Trophoblast cell (in vitro differentiated cells and primary cell): ENCODE measurements at regions not wholly inside any gene's neighbourhood (a gene's known extent, or its start where the extent isn't known, plus 50 kb on each side); places are given as distances from the start of the nearest gene placed in this dataset.

ENCODE experiments used
- DNase-seq, 2 donors: peaks; one replicate each; pipeline ENCODE4 v3.0.0-alpha.2; 2016
- H2AFZ ChIP-seq: 2 replicates; pipeline ENCODE4 v1.6.1; 2013; ENCODE audit warnings: low read length, moderate library complexity, mild to moderate bottlenecking; ENCODE audit not compliant: insufficient read depth, poor library complexity
- H2AK5ac ChIP-seq: 2 replicates; pipeline ENCODE4 v1.6.1; 2013; ENCODE audit warnings: mild to moderate bottlenecking, low read length
- H2BK120ac ChIP-seq: 2 replicates; pipeline ENCODE4 v1.6.1; 2013; ENCODE audit warnings: low read length, mild to moderate bottlenecking, moderate library complexity; ENCODE audit not compliant: insufficient read depth, poor library complexity
- H2BK12ac ChIP-seq: 2 replicates; pipeline ENCODE4 v1.6.1; 2013; ENCODE audit warnings: mild to moderate bottlenecking, low read length, moderate library complexity
- H2BK5ac ChIP-seq: 2 replicates; pipeline ENCODE4 v1.6.1; 2013; ENCODE audit warnings: low read length, low read depth, moderate library complexity, mild to moderate bottlenecking; ENCODE audit not compliant: poor library complexity
- H3K14ac ChIP-seq: 2 replicates; pipeline ENCODE4 v1.6.1; 2013; ENCODE audit warnings: mild to moderate bottlenecking, low read length
- H3K18ac ChIP-seq: 2 replicates; pipeline ENCODE4 v1.6.1; 2013; ENCODE audit warnings: mild to moderate bottlenecking, low read length
- H3K23ac ChIP-seq: 2 replicates; pipeline ENCODE4 v1.6.1; 2013; ENCODE audit warnings: low read length
- H3K27ac ChIP-seq: 2 replicates; pipeline ENCODE4 v1.5.1; 2013; ENCODE audit warnings: low read depth, mild to moderate bottlenecking, inconsistent platforms, low read length, moderate library complexity
- H3K27me3 ChIP-seq: 2 replicates; pipeline ENCODE4 v1.6.1; 2013; ENCODE audit warnings: inconsistent platforms, mild to moderate bottlenecking, low read length, moderate library complexity; ENCODE audit not compliant: insufficient read depth
- H3K36me3 ChIP-seq, 2 experiments: 1 replicate in 1 of 2; 2 replicates in 1 of 2; pipeline ENCODE4 v1.6.1; 2013; ENCODE audit warnings: low read length in 2 of 2, mild to moderate bottlenecking in 2 of 2, moderate library complexity in 1 of 2; ENCODE audit not compliant: insufficient read depth in 2 of 2, control insufficient read depth in 1 of 2
- H3K4ac ChIP-seq: 2 replicates; pipeline ENCODE4 v1.6.1; 2013; ENCODE audit warnings: low read depth, mild to moderate bottlenecking, low read length, moderate library complexity
- H3K4me1 ChIP-seq, 2 experiments: 1 replicate in 1 of 2; 2 replicates in 1 of 2; pipeline ENCODE4 v1.6.1; 2013; ENCODE audit warnings: low read length in 2 of 2, mild to moderate bottlenecking in 2 of 2, moderate library complexity in 1 of 2; ENCODE audit not compliant: insufficient read depth in 2 of 2, control insufficient read depth in 1 of 2
- H3K4me2 ChIP-seq: 2 replicates; pipeline ENCODE4 v1.6.1; 2013; ENCODE audit warnings: inconsistent platforms, mild to moderate bottlenecking, low read length, moderate library complexity
- H3K4me3 ChIP-seq: 2 replicates; pipeline ENCODE4 v1.5.1; 2013; ENCODE audit warnings: mild to moderate bottlenecking, low read depth, low read length, inconsistent platforms
- H3K79me1 ChIP-seq: one replicate; pipeline ENCODE4 v1.6.1; 2013; ENCODE audit warnings: low read length
- H3K79me2 ChIP-seq: 2 replicates; pipeline ENCODE4 v1.6.1; 2013; ENCODE audit warnings: low read length, mild to moderate bottlenecking; ENCODE audit not compliant: control insufficient read depth, insufficient read depth, poor library complexity
- H3K9ac ChIP-seq: 2 replicates; pipeline ENCODE4 v1.6.1; 2013; ENCODE audit warnings: mild to moderate bottlenecking, low read length
- H3K9me3 ChIP-seq: 2 replicates; pipeline ENCODE4 v1.6.1; 2013; ENCODE audit warnings: low read depth, mild to moderate bottlenecking, control low read depth, inconsistent platforms, low read length; ENCODE audit not compliant: insufficient read depth
- H4K12ac ChIP-seq: 2 replicates; pipeline ENCODE4 v1.6.1; 2013; ENCODE audit warnings: low read depth, mild to moderate bottlenecking, low read length, moderate library complexity
- H4K8ac ChIP-seq: 2 replicates; pipeline ENCODE4 v1.6.1; 2013; ENCODE audit warnings: low read depth, mild to moderate bottlenecking, low read length, moderate library complexity
- H4K91ac ChIP-seq: one replicate; pipeline ENCODE4 v1.6.1; 2013; ENCODE audit warnings: low read depth, mild to moderate bottlenecking, low read length, moderate library complexity
- WGBS: extraction: QIAGEN DNeasy Blood & Tissue Kit; methylation state at CpG from one replicate; pipeline ENCODE4 v1.1.7; 2013; ENCODE audit warnings: missing lambda C conversion rate; ENCODE audit not compliant: insufficient read length, insufficient coverage; ENCODE audit errors: extremely low coverage; 5-methylcytosine and 5-hydroxymethylcytosine counted together

GRCh38 chr20:62535282-62535811, 59.6 kb upstream of the GATA5 start:
- Histone ChIP-seq H2BK5ac (no peak overlapping the region), H3K4me2 (no peak overlapping the region), H3K14ac (no peak overlapping the region), H3K36me3 (no peaks in the 10 kb centered on the region), H4K12ac (no peak overlapping the region), H4K8ac (no peak overlapping the region), H2AFZ (no peak overlapping the region), H3K4me3 (no peak overlapping the region), H3K27ac (no peak overlapping the region), H3K23ac (no peak overlapping the region), H3K4ac (no peak overlapping the region), H3K27me3 (no peaks in the 10 kb centered on the region), H2BK12ac (no peak overlapping the region), H3K18ac (no peak overlapping the region), H3K4me1 (no peaks in the 10 kb centered on the region), H2AK5ac (no peak overlapping the region), H3K79me1 (no peaks in the 10 kb centered on the region), H3K9me3 (peaks cover 4% of the 10 kb centered on the region), H2BK120ac (no peak overlapping the region), H3K9ac (no peak overlapping the region), H3K79me2 (no peaks in the 10 kb centered on the region), H4K91ac (no peak overlapping the region)
- WGBS = no CpG with 5 or more reads among the region's 11 CpGs
- no peak for DNase-seq

- H3K27me3 ChIP-seq = no peaks in the 10 kb centered on the region
- H2BK12ac ChIP-seq = no peak overlapping the region
These were observed 60.2 kb upstream of the GATA5 start for GRCh38 chr20:62535964-62536363.

GRCh38 chr20:62536871-62537401, 61.1 kb upstream of the GATA5 start:
- Histone ChIP-seq H3K9me3 (peaks cover 4% of the 10 kb centered on the region), H3K79me1 (no peaks in the 10 kb centered on the region), H2BK120ac (no peak overlapping the region), H3K27me3 (no peaks in the 10 kb centered on the region), H3K4me3 (no peak overlapping the region), H2BK5ac (no peak overlapping the region), H2AFZ (no peak overlapping the region), H3K14ac (no peak overlapping the region), H3K23ac (no peak overlapping the region), H3K4me1 (no peaks in the 10 kb centered on the region), H2AK5ac (no peak overlapping the region), H3K9ac (no peak overlapping the region), H4K12ac (no peak overlapping the region), H4K91ac (no peak overlapping the region), H3K4ac (no peak overlapping the region), H3K18ac (no peak overlapping the region), H2BK12ac (no peak overlapping the region), H3K27ac (no peak overlapping the region), H4K8ac (no peak overlapping the region), H3K4me2 (no peak overlapping the region), H3K36me3 (no peaks in the 10 kb centered on the region), H3K79me2 (no peaks in the 10 kb centered on the region)
- DNase-seq = no peak
- no CpG with 5 or more reads among the region's 16 CpGs for whole genome bisulfite sequencing

More at GRCh38 chr20:62535964-62536363, 60.2 kb upstream of the GATA5 start:
- Histone ChIP-seq H4K12ac (no peak overlapping the region), H3K79me2 (no peaks in the 10 kb centered on the region), H3K18ac (no peak overlapping the region), H2BK120ac (no peak overlapping the region), H3K4ac (no peak overlapping the region), H2AFZ (no peak overlapping the region), H3K4me1 (no peaks in the 10 kb centered on the region), H3K27ac (no peak overlapping the region), H2BK5ac (no peak overlapping the region), H3K4me2 (no peak overlapping the region), H3K23ac (no peak overlapping the region), H3K9ac (no peak overlapping the region), H3K14ac (no peak overlapping the region), H4K8ac (no peak overlapping the region), H3K36me3 (no peaks in the 10 kb centered on the region), H4K91ac (no peak overlapping the region), H3K9me3 (peaks cover 4% of the 10 kb centered on the region), H2AK5ac (no peak overlapping the region), H3K4me3 (no peak overlapping the region), H3K79me1 (no peaks in the 10 kb centered on the region)
- no peak for DNase-seq
- WGBS = no CpG with 5 or more reads among the region's 12 CpGs

- Histone ChIP-seq H3K79me2 (no peaks in the 10 kb centered on the region), H2BK5ac (no peak overlapping the region), H4K8ac (no peak overlapping the region), H3K23ac (no peak overlapping the region), H3K9me3 (peaks cover 4% of the 10 kb centered on the region), H3K27ac (no peak overlapping the region), H3K4me3 (no peak overlapping the region), H2BK120ac (no peak overlapping the region), H2AFZ (no peak overlapping the region), H2AK5ac (no peak overlapping the region), H3K4me1 (no peaks in the 10 kb centered on the region), H3K14ac (no peak overlapping the region), H3K18ac (no peak overlapping the region), H3K27me3 (no peaks in the 10 kb centered on the region), H3K79me1 (no peaks in the 10 kb centered on the region), H4K12ac (no peak overlapping the region), H3K4me2 (no peak overlapping the region), H4K91ac (no peak overlapping the region), H3K9ac (no peak overlapping the region), H3K4ac (no peak overlapping the region), H2BK12ac (no peak overlapping the region), H3K36me3 (no peaks in the 10 kb centered on the region)
- WGBS = no CpG with 5 or more reads among the region's 28 CpGs
- no peak for DNase-seq
These were observed 62.0 kb upstream of the GATA5 start for GRCh38 chr20:62537649-62538292.
